Skeletal muscle satellite cell (primary cell): ENCODE measurements at regions not wholly inside any gene's neighbourhood (a gene's known extent, or its start where the extent isn't known, plus 50 kb on each side); places are given as distances from the start of the nearest gene placed in this dataset.
"Not testable (repeated sequence)": the region's sequence is repeated elsewhere in the genome, so short reads cannot be mapped to it uniquely, and the experiment has no call there.

ENCODE experiments used
- H3K27me3 ChIP-seq: 2 replicates; pipeline ENCODE4 v1.7.0; 2013; ENCODE audit warnings: low read length; ENCODE audit not compliant: control insufficient read depth, insufficient read depth
- H3K36me3 ChIP-seq: 2 replicates; pipeline ENCODE4 v1.7.0; 2013; ENCODE audit warnings: mild to moderate bottlenecking, control low read depth, low read length; ENCODE audit not compliant: insufficient read depth
- H3K4me1 ChIP-seq: 2 replicates; pipeline ENCODE4 v1.7.0; 2013; ENCODE audit warnings: low read length; ENCODE audit not compliant: control insufficient read depth, insufficient read depth
- H3K4me2 ChIP-seq: 2 replicates; pipeline ENCODE4 v1.7.0; 2013; ENCODE audit warnings: mild to moderate bottlenecking, low read length
- H3K4me3 ChIP-seq: 2 replicates; pipeline ENCODE4 v1.7.0; 2013; ENCODE audit warnings: low read length
- H3K9ac ChIP-seq: 2 replicates; pipeline ENCODE4 v1.7.0; 2013; ENCODE audit warnings: mild to moderate bottlenecking, low read depth, low read length, moderate library complexity
- H3K9me3 ChIP-seq: replicated peaks from 2 replicates; pipeline ENCODE4 v1.7.0; 2013; ENCODE audit warnings: mild to moderate bottlenecking, control low read depth, low read length

DNA sequence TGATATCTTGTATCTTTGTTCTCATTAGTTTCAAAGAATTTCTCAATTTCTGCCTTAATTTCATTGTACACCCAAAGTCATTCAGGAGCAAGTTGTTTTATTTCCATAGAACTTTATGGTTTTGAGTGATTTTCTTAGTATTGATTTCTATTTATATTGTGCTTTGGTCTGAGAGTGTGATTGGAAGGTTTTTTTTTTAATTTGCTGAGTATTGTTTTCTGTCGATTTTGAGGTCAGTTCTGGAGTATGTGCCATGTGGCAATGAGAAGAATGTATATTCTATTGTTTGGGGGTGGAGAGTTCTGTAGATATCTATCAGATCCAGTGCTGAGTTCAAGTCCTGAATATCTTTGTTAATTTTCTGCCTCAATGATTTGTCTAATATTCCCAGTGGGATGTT is 138.4 kb downstream of the MOBP start:
- Histone ChIP-seq H3K9ac (no peak overlapping the region), H3K4me2 (no peak overlapping the region), H3K27me3 (peaks cover 6% of the 10 kb centered on the region), H3K4me1 (no peaks in the 10 kb centered on the region), H3K4me3 (no peak overlapping the region), H3K36me3 (no peaks in the 10 kb centered on the region), H3K9me3 (no peaks in the 10 kb centered on the region)

DNA sequence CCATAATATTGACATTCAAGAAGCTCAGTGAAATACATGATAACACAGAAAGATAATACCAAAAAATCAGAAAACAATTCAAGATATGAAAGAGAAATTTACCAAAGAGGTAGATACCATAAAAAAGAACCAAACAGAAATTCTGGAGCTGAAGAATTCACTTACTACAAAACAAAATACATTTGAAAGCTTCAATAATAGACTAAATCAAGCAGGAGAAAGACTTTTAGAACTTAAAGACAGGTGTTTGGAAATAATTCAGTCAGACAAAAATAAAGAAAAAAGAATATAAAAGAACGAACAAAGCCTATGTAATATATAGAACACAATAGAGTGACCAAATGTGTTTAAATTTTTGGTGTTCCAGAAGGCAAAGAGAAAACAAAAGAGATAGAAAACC is 158.7 kb downstream of the MOBP start:
- Histone ChIP-seq H3K9ac (no peak overlapping the region), H3K27me3 (peaks cover 3% of the 10 kb centered on the region), H3K4me1 (no peaks in the 10 kb centered on the region), H3K9me3 (no peaks in the 10 kb centered on the region), H3K36me3 (no peaks in the 10 kb centered on the region), H3K4me3 (no peak overlapping the region), H3K4me2 (no peak overlapping the region)

DNA sequence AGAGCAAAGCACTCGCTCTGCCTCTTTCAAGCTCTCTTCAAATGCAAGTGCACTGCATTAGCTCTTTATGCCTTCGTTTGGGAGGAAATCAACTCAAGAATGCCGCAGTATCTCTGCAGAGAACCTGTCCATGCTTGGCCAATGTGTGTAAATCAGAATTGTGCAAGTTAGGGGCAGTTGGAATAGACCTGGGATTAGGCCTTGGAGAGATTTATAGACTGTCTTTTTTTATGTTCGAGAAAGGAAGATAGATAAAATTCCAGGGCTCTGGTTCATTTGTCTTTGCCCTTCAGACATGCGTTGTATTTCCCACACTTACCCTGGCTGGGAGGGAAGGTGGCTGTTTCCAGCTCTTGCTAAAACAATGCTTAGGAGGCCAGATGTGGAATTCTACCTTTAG is 163.7 kb downstream of the MOBP start:
- Histone ChIP-seq H3K4me1 (no peaks in the 10 kb centered on the region), H3K4me2 (no peak overlapping the region), H3K9ac (no peak overlapping the region), H3K36me3 (no peaks in the 10 kb centered on the region), H3K27me3 (no peaks in the 10 kb centered on the region), H3K4me3 (no peak overlapping the region), H3K9me3 (no peaks in the 10 kb centered on the region)

DNA sequence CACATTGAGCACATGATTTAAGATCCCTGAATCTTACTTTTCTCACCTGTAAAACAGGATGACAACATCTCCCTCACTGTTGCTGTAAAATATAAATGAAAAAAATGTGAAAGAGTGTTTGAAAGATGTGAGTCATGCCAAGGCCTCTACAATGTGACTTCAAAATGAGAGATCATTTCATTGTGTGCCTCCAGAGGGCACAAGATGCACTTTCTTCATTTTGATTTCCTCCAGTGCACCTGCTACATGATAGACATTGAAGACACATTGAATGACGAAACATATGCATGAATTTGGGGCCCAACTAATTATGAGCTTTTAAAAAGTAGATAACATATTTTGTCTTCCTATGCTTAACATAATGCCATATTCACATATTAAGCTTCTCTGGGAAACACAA is 170.3 kb downstream of the MOBP start:
- no peaks in the 10 kb centered on the region for H3K36me3 ChIP-seq
- peaks cover 21% of the 10 kb centered on the region for H3K4me1 ChIP-seq
- no peaks in the 10 kb centered on the region for H3K9me3 ChIP-seq
- H3K4me3 ChIP-seq: no peak overlapping the region
- no peak overlapping the region for H3K4me2 ChIP-seq
- no peak overlapping the region for H3K9ac ChIP-seq
- H3K27me3 ChIP-seq: no peaks in the 10 kb centered on the region

DNA sequence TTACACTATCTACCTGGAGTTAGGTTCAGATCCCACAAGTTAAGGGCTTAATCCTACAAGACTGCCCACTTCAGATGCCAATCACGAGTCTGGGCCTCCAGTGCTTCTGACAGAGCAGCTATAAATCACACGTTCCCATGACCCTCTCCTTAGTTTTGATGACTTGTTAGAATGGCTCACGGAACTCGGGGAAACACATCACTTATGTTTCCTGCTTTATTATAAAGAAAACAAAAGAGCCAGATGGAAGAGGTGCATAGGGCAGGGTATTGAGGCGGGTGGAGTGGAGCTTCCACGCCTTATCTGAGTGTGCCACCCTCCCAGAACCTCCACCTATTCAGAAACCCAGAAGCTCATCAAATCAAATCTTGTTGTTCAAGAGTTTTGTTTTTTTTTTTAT is 170.8 kb downstream of the MOBP start:
- no peak overlapping the region for H3K4me2 ChIP-seq
- H3K27me3 ChIP-seq: no peaks in the 10 kb centered on the region
- no peaks in the 10 kb centered on the region for H3K36me3 ChIP-seq
- H3K4me3 ChIP-seq: no peak overlapping the region
- no peaks in the 10 kb centered on the region for H3K9me3 ChIP-seq
- no peak overlapping the region for H3K9ac ChIP-seq
- peaks cover 21% of the 10 kb centered on the region for H3K4me1 ChIP-seq

DNA sequence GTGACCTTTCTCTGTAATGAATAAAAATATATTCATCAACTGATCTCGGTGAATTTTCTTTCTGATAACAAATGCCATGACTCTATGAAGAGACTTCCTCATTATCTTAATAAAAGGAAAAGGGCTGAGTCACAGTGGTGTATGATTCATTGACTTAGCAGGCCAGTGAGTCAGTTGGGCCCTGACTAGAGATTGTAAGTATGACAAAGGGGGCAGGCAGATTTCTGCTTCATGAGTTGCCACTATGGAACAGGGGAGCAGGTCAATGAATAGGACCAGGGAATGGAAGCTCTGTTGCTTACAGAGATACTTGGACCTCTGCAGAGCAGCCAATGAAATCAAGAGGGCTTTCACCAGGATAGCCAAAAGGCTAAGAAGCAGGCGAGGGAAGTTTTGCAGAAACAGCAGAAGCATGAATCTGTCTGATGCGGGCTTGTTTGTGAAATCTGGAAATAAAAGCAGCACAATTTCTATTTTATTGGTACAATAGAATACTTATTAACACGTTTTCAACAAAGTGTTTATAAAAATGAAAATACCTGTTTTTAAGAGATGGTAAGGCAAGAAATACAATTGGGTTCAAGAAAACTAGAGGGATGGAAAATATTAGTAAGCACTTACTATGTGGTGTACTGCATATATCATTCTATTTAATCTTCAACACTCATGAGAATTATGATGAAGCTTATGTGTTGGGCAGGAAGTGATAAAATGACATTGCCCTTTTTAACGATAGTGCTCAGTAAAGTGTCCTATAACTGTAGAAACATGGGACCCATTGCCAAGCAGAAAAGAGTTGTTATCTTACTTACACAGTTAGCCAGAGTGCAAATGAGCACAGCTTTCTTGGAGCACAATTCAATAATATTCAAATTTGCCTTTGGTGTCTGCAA is 169.8 kb upstream of the MYRIP start:
- Histone ChIP-seq H3K4me3 (no peak overlapping the region), H3K36me3 (no peaks in the 10 kb centered on the region), H3K9ac (no peak overlapping the region), H3K4me1 (peaks cover 26% of the 10 kb centered on the region), H3K9me3 (no peaks in the 10 kb centered on the region), H3K27me3 (no peaks in the 10 kb centered on the region), H3K4me2 (peak overlapping the region; percentile 53)

DNA sequence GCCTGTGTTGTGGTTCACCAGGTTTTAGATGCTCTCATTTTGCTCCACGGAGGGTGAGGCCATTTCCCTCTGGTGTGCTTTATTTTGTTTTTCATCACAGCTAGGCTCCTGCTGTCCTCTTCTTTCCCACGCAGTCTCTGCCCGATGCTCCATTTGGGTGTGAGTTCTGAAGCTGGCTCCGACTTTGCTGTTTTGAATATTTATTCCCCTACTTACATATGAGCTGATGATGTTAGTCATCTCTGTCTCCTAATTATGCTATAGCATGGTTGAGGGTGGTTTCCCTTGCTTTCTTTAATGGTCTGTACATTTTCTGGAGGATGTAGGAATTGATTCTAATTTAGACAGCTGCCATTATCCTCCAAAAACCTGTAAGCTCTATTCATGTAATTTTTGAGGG is 168.1 kb upstream of the MYRIP start:
- Histone ChIP-seq H3K27me3 (no peaks in the 10 kb centered on the region), H3K4me1 (peaks cover 26% of the 10 kb centered on the region), H3K9ac (no peak overlapping the region), H3K36me3 (no peaks in the 10 kb centered on the region), H3K9me3 (no peaks in the 10 kb centered on the region), H3K4me2 (no peak overlapping the region), H3K4me3 (no peak overlapping the region)

DNA sequence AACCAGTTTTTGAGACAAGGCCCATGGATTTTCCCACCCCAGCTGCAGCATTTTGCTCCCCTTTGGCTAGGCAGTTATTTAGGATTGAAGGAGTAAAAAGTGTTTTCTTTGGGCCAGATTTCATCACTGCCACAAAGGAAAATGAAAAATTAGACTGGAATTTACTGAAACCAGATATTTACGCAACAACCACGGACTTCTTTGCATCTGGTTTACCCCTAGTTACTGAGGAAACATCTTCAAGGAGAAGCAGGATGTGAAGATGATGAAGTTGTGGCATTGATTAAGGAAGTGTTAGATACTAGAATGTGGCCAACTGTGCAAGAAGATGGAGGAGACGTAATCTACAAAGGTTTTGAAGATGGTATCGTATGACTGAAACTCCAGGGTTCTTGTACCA is 165.2 kb upstream of the MYRIP start:
- no peak overlapping the region for H3K4me2 ChIP-seq
- H3K9me3 ChIP-seq: no peaks in the 10 kb centered on the region
- no peaks in the 10 kb centered on the region for H3K27me3 ChIP-seq
- H3K36me3 ChIP-seq: no peaks in the 10 kb centered on the region
- peaks cover 13% of the 10 kb centered on the region for H3K4me1 ChIP-seq
- H3K9ac ChIP-seq: no peak overlapping the region
- H3K4me3 ChIP-seq: no peak overlapping the region

DNA sequence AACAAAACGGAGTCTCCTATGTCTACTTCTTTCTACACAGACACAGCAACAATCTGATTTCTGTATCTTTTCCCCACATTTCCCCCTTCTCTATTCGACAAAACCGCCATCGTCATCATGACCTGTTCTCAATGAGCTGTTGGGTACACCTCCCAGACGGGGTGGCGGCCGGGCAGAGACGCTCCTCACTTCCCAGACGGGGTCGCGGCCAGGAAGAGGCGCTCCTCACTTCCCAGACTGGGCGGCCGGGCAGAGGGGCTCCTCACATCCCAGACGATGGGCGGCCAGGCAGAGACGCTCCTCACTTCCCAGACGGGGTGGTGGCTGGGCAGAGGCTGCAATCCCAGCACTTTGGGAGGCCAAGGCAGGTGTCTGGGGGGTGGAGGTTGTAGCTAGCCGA is 158.2 kb upstream of the MYRIP start:
- not testable (repeated sequence) for H3K4me1 ChIP-seq, H3K4me3 ChIP-seq, H3K9ac ChIP-seq, H3K4me2 ChIP-seq, H3K36me3 ChIP-seq, H3K9me3 ChIP-seq, H3K27me3 ChIP-seq

DNA sequence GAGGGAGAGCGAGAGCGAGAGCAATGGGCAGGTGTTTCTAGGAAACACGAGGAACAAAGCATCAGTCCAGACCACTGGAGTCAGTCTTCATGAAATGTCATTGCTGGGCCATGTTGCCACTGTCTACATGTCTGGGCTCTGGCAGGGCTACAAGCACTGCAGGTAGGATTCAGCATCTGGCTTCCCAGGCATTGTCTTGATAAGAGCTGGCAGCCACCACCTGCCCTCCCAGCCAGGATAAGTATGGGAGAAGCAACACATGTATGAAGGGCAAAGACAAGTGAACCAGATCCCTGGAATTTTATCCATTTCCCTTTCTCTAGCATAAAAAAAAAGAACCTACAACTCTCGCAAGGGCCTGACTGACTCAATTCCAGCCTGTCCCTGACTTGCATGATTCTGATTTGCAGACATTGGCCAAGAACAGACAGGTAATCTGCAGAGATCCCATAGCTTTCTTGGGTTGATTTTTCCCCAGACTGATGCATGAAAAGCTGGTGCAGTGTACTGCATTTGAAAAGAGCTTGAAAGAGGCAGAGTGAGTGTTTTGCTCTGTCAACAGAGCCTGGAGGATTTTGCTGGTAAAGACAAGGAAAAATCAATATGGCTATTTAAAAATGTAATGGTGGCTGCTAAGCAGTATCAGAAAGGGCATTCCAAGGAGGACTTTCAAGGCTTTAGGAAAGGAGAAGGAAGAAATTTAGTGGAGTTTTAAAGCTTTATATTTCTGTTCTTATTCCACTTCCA is 157.2 kb upstream of the MYRIP start:
- no peaks in the 10 kb centered on the region for H3K4me1 ChIP-seq

DNA sequence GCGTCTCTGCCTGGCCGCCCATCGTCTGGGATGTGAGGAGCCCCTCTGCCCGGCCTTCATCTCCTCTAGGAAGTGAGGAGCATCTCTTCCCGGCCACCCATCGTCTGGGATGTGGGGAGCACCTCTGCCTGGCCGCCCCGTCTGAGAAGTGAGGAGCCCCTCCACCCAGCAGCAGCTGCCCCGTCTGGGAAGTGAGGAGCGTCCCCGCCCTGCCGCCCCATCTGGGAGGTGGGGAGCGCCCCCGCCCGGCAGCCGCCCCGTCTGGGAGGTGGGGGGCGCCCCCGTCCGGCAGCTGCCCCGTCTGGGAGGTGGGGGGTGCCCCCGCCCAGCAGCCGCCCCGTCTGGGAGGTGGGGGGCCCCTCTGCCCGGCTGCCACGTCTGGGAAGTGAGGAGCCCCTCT is 153.7 kb upstream of the MYRIP start:
- not testable (repeated sequence) for H3K36me3 ChIP-seq, H3K9ac ChIP-seq, H3K4me2 ChIP-seq, H3K4me1 ChIP-seq, H3K27me3 ChIP-seq, H3K9me3 ChIP-seq, H3K4me3 ChIP-seq

More for the DNA sequence above, 157.2 kb upstream of the MYRIP start:
- no peaks in the 10 kb centered on the region for H3K27me3 ChIP-seq
- H3K9ac ChIP-seq: no peak overlapping the region
- H3K9me3 ChIP-seq: no peaks in the 10 kb centered on the region
- H3K36me3 ChIP-seq: no peaks in the 10 kb centered on the region
- no peak overlapping the region for H3K4me3 ChIP-seq
- H3K4me2 ChIP-seq: no peak overlapping the region

DNA sequence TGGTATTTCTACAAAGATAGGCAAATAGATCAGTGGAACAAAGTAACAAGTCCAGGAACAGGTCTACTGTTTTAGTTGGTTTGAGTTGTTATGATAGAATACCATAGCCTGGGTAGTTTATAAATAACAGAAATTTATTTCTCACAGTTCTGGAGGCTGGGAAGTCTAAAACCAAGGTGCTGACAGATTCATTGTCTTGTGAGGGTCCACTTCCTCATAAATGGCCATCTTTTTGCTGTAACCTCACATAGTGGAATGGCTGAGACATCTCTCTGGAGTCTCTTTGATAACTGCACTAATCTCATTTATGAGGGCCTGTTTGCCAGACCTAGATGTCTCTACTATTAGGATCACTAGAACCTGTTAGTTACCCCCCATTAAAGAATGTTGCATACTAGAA is 152.3 kb upstream of the MYRIP start:
- Histone ChIP-seq H3K4me3 (no peak overlapping the region), H3K36me3 (no peaks in the 10 kb centered on the region), H3K9ac (no peak overlapping the region), H3K27me3 (no peaks in the 10 kb centered on the region), H3K4me2 (no peak overlapping the region), H3K9me3 (no peaks in the 10 kb centered on the region), H3K4me1 (no peaks in the 10 kb centered on the region)
